GM10266 (cell line): ENCODE measurements at regions not wholly inside any gene's neighbourhood (a gene's known extent, or its start where the extent isn't known, plus 50 kb on each side); places are given as distances from the start of the nearest gene placed in this dataset.

Experiments used
- DNase-seq: peaks from one replicate; pipeline ENCODE4 v3.0.0; 2012; ENCODE audit errors: extremely low spot score
- CTCF ChIP-seq: IDR thresholded peaks from 2 replicates; pipeline ENCODE4 v1.5.1; 2012; ENCODE audit warnings: mild to moderate bottlenecking, low read depth; ENCODE audit not compliant: control insufficient read depth, insufficient read depth; ENCODE audit errors: missing control alignments

- TF ChIP-seq CTCF, result no peak
- no peak for DNase-seq
Observed at GRCh38 chr5:121182788-121183490, 668.7 kb upstream of the FTMT start.

- no peak for TF ChIP-seq CTCF
- no peak for DNase-seq
Observed at GRCh38 chr5:121188849-121189248, 662.8 kb upstream of the FTMT start.

- no peak for DNase-seq
- TF ChIP-seq CTCF, result no peak
Observed at GRCh38 chr5:121189342-121190305, 662.1 kb upstream of the FTMT start.

- DNase-seq, result no peak
- no peak for TF ChIP-seq CTCF
Observed at GRCh38 chr5:121199216-121199999, 652.3 kb upstream of the FTMT start.

DNA sequence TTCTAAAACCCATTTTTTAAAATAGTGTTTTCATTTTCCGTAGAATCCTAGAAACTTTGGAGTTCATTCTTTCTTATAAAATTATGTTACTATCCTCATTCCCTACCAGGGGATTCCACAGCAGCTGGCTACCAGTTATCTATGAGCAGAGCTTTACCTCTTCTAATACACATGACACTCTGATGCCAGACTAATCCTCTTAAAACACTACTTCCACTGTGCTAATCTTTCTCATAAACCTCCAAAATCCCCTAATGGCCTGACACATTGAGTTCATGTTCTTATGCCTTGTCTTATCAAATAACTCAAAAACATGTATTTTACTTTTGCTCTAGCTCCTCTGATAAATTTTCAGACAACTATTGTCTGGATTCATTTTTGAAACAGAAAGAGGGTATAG, 633.6 kb upstream of the FTMT start:
- TF ChIP-seq CTCF, result no peak
- DNase-seq, result no peak

GRCh38 chr5:121221483-121221882, 630.2 kb upstream of the FTMT start:
- no peak for DNase-seq
- no peak for TF ChIP-seq CTCF
